DND-41 (cell line): ENCODE measurements at regions not wholly inside any gene's neighbourhood (a gene's known extent, or its start where the extent isn't known, plus 50 kb on each side); places are given as distances from the start of the nearest gene placed in this dataset.

Experiments
- CTCF ChIP-seq: IDR thresholded peaks from 2 replicates; pipeline ENCODE4 v1.5.1; 2012; ENCODE audit warnings: borderline replicate concordance, low read length, moderate library complexity, mild to moderate bottlenecking; ENCODE audit not compliant: poor library complexity, severe bottlenecking; ENCODE audit errors: extremely low read depth
- EZH2 ChIP-seq: IDR thresholded peaks from 3 replicates; pipeline ENCODE4 v1.6.1; 2012; ENCODE audit warnings: borderline replicate concordance, low read depth, mild to moderate bottlenecking, moderate library complexity, low read length, inconsistent platforms; ENCODE audit not compliant: severe bottlenecking

- TF ChIP-seq CTCF: no peak
- no peak for TF ChIP-seq EZH2
These were observed 138.9 kb upstream of the TMEFF2 start for GRCh38 chr2:192333642-192334041.
